Activated gamma-delta T cell treated with anti-CD3 and anti-CD28 coated beads, Interleukin-2, amount 50 U/mL, for 16 hours (primary cell): ENCODE measurements at regions not wholly inside any gene's neighbourhood (a gene's known extent, or its start where the extent isn't known, plus 50 kb on each side); places are given as distances from the start of the nearest gene placed in this dataset.
"Not testable (repeated sequence)": the region's sequence is repeated elsewhere in the genome, so short reads cannot be mapped to it uniquely, and the experiment has no call there.

Experiments
- DNase-seq: peaks from one replicate; pipeline ENCODE4 v3.0.0-alpha.2; 2020; ENCODE audit warnings: low read depth

DNA sequence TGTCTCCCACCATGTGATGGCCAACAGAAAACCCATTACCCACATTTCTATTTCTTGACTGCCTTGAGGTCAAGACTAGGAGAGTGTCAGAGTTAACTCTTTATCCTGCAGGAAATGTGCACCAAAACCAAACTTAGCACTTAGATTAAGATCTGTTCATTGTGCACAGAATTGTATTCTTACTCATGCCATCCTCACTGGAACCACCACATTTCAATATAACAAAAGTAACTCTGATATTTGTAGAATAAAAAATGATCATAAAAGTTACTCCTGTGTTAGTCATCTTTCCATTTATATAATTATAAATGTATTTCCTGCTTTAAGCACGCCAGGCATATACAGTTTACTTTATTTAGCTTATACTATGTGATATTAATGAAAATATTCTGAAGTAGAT lies 193.0 kb upstream of the DPYD start:
- no peak for DNase-seq

DNA sequence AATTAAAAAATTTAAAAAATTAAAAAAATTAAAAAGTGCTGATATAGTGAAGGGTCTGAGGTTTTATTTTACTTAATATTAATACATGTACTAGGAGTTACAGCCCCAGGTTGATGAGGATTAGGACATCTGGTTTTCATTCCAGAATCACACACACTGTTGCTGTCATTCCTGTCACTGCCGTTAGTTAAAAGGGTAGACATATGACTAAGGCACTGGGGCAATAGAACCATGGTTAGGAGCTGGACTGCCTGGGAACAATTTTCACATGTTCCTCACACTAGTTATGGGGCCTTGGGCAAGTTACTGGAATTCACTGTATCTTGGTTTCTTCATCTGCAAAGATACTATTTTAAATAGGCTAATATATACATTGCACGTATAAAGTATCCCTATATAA lies 191.8 kb upstream of the DPYD start:
- DNase-seq = no peak

- DNase-seq = no peak
Measured at GRCh38 chr1:98110674-98111073, 189.8 kb upstream of the DPYD start.

DNA sequence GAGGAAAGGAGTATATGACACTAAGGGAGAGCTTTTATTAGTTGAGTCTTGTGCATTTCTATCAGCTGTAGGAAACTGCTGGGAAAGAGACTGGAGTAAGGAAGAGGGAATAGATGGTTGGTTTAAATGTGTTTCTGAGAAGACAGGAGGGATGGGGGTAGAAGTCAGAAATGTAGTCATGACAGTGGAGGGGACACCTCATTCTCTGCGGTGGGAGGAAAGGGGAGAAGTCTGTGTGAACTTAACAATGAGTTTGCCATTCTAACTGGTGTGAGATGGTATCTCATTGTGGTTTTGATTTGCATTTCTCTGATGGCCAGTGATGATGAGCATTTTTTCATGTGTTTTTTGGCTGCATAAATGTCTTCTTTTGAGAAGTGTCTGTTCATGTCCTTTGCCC lies 187.5 kb upstream of the DPYD start:
- not testable (repeated sequence) for DNase-seq

DNA sequence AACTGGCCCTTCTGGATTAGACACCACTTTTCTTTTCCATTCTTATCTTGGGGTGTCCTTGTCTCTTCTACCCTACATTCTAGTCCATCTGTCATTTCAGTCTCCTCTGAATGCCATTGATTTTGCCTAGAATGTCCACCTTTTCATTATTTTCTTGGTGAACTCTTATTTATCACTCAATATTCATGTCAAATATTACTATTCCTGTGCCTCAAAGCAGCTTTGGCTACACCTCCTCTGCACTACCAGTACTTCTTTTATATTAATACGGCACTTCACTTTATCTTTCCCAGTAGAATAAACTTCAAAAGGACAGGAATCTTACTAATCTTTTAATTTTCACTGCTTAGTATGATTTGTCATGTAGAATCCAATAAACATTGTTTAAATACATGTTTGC lies 186.4 kb upstream of the DPYD start:
- no peak for DNase-seq

- no peak for DNase-seq
Measured at GRCh38 chr1:98104289-98104688, 183.5 kb upstream of the DPYD start.

DNA sequence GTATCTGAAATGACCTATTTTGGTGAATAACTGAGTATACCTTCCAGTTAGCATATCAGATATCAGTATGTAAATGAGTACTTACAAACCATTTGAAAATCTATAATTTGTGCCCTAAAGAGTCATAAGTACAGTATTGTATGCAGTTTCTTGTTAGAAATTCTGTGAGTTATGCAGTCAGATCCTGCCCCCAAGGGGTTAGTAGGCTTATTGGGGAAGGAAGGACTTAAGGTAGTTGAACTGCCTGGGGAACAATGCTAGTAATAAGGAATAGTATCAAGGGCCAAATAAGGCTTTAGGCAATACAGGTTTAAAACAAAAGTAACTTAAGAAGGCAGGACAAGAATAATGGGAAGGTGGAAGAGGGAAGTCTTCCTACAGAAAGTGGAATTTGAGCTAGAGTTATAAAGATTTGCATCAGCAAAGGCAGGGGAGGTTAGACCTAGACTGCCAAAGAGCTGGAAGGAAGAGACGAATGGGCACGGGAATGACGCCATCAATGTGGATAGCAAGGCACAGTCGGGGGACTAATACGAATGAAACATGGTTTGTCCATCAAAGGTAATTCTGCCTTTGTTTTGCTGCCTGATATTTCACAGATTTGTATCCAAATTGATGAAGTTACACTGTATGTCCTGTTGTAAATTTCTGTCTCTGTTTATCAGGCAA lies 182.9 kb upstream of the DPYD start:
- no peak for DNase-seq

GRCh38 chr1:98102345-98103030 lies 181.7 kb upstream of the DPYD start:
- no peak for DNase-seq

DNA sequence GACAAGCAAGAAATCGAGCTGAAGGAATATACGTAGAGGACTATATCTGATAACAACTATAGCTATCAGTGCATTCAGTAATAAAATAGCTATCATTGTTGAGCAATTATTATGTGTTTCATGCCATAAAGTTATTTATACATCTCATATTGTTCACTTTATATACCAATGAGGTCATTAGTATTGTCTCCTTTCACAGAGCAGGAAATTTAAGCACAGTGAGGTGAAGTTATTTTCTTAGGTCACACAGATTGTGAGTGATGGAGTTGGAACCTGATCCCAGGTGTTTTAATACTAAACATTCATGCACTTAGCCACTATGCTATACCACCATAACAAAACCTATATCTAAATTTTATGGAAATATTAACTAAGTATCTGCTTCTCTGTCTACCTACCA lies 180.5 kb upstream of the DPYD start:
- DNase-seq = no peak

- DNase-seq = no peak
Measured at GRCh38 chr1:98099501-98099900, 178.7 kb upstream of the DPYD start.

DNA sequence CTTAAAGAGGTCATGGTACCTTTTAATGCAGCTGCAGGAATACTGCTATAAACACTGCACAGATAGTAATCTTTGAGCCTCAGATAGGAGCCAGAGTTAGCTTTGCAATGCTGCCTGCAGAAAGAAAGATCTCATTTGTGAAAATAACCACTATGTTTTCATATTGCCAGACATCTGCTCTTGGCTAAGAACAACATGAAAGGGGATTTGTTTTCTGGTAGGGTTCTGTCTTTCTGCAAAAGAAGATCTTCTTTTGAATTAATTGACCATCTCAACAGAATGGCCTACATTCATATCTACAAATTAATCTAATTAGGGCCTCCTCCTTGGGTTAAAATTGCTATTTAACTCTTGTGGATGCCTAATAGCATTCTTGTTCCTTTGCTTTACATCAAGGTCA lies 177.6 kb upstream of the DPYD start:
- DNase-seq = no peak

DNA sequence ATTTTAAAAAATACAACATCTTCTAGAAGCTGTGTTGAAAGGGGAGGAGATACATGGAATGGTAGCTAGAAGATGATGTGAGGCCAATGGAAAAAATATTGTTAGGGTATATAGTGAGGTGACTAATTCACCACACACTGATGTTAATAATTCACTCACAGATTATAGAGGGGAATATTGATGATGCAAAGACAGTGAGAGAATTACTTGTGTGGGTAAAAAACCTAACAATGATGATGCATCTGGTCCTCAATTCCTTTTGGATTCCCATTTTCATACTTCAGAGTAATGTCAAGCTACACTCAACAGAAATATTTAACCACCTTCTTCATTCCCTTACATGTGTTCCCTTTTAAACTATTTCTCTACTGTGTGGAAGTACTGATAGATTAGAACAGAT lies 169.5 kb upstream of the DPYD start:
- DNase-seq = no peak

GRCh38 chr1:98088381-98088780 lies 167.5 kb upstream of the DPYD start:
- no peak for DNase-seq

DNA sequence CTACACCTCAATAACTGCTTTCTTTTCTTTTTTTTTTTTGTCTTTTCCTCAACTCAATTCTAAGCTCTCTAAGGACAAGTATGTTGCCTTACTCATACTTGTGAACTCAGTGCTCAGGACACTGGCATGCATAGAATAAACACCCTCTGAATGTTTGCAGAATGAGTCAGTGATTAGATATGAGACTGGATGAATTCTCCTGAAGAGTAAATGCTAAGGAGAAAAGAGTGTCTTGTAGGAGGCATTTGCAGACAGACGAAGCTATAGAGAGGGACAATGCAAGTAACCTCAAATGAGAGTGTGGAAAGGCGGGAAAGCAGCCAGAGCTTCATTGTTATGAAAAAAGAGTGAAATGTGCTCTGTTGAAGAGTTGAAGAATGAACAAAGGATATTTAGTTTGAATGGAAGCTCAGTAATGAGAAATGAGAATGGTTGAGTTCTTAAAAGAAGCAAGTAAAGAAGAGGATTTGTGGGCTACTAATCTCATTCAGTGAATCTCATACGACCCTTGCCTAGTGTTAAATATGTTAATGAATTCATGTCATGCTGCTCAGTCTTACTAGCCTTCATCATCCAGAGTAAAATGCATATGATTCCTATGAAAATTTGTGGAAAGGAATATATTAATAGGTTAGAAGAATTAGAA lies 166.1 kb upstream of the DPYD start:
- DNase-seq = no peak

GRCh38 chr1:98086156-98086555 lies 165.3 kb upstream of the DPYD start:
- DNase-seq = no peak

DNA sequence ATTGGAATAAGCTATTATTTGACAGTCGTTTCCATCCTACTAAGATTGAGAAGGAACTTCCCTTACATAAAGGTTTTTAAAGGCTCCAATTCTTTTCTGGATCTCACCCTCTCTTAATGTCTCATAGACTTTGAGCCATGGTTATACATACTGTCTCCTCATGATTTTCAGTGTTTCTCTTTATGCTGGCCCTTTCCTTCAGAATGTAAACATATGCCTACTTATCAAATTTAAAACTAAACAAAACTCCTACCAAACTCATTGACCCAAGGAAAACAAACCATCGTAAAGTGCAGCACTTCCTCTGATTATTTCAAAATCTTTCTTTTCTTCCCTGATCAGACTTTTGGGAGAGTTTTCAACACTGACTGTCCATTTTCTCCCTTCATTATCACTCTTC lies 163.4 kb upstream of the DPYD start:
- no peak for DNase-seq

- DNase-seq = no peak
Measured at GRCh38 chr1:98081944-98082343, 161.1 kb upstream of the DPYD start.

DNA sequence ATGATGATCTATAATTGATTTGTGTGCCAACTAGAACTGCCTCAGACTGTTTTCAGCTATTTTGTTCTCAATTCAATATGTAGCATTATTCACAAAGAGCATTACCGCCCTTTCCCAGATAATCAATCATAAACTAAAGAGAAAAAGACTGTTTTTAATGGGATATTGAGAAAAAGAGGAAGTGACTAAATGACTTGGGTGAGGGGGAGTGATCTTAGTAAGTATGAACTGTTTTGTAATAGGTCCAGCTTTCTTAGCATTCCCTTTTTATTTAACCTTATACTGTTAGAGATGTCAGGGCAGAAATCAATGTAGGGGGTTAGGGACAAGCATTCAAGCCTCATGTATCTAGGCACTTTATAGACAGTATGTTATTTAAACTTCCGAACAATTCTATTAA lies 157.8 kb upstream of the DPYD start:
- no peak for DNase-seq

DNA sequence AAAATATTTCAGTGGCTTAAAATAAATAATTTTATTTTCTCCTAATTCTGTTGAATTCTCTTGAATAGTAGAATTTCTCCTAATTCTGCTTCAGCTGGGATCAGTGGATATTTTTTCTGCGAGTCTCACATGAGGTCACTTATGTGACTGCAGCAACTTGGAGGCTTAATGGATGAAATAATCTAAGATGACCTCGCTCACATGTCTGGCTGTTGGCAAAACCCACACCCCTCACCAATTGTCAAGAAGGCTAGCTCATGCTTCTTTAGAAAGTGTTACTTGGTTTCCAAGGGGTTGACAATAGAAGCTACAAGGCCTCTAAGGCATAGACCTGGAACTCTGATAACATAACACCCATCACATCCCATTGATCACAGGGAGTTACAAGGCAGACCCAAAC lies 156.9 kb upstream of the DPYD start:
- no peak for DNase-seq

GRCh38 chr1:98075626-98076025 lies 154.8 kb upstream of the DPYD start:
- DNase-seq = no peak

- no peak for DNase-seq
Measured at GRCh38 chr1:98073823-98074222, 153.0 kb upstream of the DPYD start.

- no peak for DNase-seq
Measured at GRCh38 chr1:98073106-98073505, 152.3 kb upstream of the DPYD start.

DNA sequence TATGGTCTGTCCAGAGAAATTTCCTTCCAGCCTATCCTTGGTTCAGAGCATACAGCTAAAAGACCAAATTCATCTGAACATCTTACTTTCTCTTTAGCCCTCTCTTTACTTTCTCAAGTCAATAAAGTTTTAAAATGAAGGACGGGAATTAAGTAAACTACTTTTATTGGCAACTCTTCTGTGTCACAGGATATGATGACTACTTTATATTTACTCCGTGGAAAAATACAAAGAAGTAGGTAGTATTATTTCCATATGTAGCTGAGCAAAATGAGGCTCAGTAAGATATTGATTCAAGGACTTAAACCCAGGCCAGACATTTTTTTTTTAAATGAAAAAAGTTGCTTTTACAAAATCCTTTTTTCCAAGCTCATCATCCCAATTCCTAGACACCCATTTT lies 151.2 kb upstream of the DPYD start:
- no peak for DNase-seq

DNA sequence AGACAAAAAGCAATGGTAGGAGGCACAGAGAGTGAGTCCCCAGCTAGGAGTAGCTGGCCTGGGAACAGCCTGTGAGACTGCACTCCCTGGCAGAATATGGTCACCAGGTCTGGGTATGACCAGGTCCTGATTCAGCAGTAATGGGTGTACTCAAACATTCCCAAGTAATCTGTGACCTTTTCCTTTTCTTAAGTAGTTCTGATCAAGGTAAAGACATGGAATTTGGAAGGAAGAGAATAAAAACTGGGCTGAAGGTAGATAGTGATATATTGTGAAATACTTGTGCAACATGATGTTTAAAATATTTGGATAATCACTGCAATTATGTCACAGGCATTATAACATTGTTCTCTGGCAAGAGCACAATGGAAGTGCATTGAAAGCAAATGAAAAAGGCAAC lies 147.2 kb upstream of the DPYD start:
- no peak for DNase-seq
